Erythroblast (primary cell): ENCODE measurements at regions not wholly inside any gene's neighbourhood (a gene's known extent, or its start where the extent isn't known, plus 50 kb on each side); places are given as distances from the start of the nearest gene placed in this dataset.

Experiments
- GATA1 ChIP-seq: IDR thresholded peaks from 2 replicates; pipeline ENCODE4 v1.6.1; 2011; ENCODE audit warnings: low read depth, mild to moderate bottlenecking, control low read depth, low read length, moderate library complexity
- POLR2A ChIP-seq: IDR thresholded peaks from 2 replicates; pipeline ENCODE4 v1.6.1; 2011; ENCODE audit warnings: mild to moderate bottlenecking, low read length

DNA sequence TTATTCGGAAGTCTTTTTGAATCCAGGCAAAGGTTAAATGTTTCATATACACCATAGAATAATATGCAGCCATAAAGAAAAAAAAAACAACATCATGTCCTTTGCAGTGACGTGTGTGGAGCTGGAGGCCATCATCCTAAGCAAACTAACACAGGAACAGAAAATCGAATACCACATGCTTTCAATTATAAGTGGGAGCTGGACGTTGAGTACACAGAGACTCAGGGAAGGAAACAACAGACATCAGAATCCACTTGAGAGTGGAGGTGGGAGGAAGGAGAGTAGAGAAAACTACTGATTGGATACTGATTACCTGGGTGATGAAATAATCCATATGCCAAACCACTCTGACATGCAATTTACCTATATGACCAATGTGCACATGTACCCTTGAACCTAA lies 293.4 kb downstream of the KLF6 start:
- TF ChIP-seq POLR2A (no peak), GATA1 (no peak)
